ENCODE measurements at regions not wholly inside any gene's neighbourhood (a gene's known extent, or its start where the extent isn't known, plus 50 kb on each side); places are given as distances from the start of the nearest gene placed in this dataset.

GRCh38 chr3:157844216-157844615 lies 262.0 kb downstream of the SHOX2 start:
- TF ChIP-seq CTCF (IDR thresholded peaks at IDR 0.05 in 8 of 11, conservative IDR thresholded peaks at IDR 0.05 in 3 of 11) (no peak), POLR2A (IDR thresholded peaks at IDR 0.05) (no peak), POLR2AphosphoS5 (IDR thresholded peaks at IDR 0.05) (no peak)
